ENCODE measurements at regions not wholly inside any gene's neighbourhood (a gene's known extent, or its start where the extent isn't known, plus 50 kb on each side); places are given as distances from the start of the nearest gene placed in this dataset.

DNA sequence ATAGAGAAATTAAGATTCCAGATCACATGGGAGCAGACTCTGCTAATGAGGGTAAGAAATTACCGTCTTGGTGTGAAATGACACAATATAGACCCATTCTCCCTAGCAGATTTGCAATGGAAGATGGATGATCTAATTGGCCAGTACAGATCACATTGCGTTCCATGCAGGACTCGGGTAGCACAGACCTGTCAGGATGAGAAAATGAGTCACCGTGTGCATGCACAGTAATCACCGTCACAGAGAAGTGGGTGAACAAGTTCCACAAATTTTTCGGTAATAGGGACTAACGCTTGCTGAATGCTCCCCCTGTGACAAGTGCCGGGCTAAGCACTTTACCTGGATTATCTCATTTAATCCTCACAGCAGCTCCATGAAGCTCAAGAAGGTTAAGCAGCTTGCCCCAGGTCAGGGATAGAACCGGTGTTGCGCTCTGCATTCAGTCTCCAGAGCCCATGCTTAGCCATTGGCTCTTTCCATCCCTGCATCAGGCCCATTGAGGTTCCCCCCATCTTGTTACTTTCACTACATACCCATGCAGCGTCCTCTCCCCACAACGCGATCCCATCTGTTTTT, 375.6 kb downstream of the FBXW7 start:
- TF ChIP-seq EZH2phosphoT487 (IDR thresholded peaks at IDR 0.05; ENCODE audit: borderline replicate concordance, low read depth, low read length), result no peak
- TF ChIP-seq, protein P1, sequence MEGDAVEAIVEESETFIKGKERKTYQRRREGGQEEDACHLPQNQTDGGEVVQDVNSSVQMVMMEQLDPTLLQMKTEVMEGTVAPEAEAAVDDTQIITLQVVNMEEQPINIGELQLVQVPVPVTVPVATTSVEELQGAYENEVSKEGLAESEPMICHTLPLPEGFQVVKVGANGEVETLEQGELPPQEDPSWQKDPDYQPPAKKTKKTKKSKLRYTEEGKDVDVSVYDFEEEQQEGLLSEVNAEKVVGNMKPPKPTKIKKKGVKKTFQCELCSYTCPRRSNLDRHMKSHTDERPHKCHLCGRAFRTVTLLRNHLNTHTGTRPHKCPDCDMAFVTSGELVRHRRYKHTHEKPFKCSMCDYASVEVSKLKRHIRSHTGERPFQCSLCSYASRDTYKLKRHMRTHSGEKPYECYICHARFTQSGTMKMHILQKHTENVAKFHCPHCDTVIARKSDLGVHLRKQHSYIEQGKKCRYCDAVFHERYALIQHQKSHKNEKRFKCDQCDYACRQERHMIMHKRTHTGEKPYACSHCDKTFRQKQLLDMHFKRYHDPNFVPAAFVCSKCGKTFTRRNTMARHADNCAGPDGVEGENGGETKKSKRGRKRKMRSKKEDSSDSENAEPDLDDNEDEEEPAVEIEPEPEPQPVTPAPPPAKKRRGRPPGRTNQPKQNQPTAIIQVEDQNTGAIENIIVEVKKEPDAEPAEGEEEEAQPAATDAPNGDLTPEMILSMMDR (conservative IDR thresholded peaks at IDR 0.05; ENCODE audit: low read length), result no peak

All from OCI-LY7 (cell line).